COLO668 (cell line): ENCODE measurements at regions not wholly inside any gene's neighbourhood (a gene's known extent, or its start where the extent isn't known, plus 50 kb on each side); places are given as distances from the start of the nearest gene placed in this dataset.
"Not testable (repeated sequence)": the region's sequence is repeated elsewhere in the genome, so short reads cannot be mapped to it uniquely, and the experiment has no call there.

ENCODE experiments used
- DNase-seq: peaks from one replicate; lab custom pipeline; 2025; ENCODE audit not compliant: unreplicated experiment; lab: John Stamatoyannopoulos, UW

DNA sequence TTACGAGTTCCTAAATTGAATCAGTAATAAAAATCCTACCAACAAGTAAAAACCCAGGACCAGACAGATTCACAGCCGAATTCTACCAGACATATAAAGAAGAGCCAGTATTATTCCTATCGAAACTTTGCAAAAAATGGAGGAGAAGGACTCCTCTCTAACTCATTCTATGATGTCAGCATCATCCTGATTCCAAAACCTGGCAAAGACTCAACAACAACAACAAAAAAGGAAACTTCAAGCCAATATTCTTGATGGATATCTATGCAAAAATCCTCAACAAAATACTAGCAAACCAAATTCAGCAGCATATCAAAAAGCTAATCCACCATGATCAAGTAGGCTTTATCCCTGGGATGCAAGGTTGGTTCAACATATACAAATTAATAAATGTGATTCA, 84.6 kb upstream of the ADRB2 start:
- DNase-seq, result not testable (repeated sequence)

- not testable (repeated sequence) for DNase-seq
These were observed 82.0 kb upstream of the ADRB2 start for GRCh38 chr5:148744380-148744779.

GRCh38 chr5:148746826-148747535, 79.4 kb upstream of the ADRB2 start:
- DNase-seq, result no peak

DNA sequence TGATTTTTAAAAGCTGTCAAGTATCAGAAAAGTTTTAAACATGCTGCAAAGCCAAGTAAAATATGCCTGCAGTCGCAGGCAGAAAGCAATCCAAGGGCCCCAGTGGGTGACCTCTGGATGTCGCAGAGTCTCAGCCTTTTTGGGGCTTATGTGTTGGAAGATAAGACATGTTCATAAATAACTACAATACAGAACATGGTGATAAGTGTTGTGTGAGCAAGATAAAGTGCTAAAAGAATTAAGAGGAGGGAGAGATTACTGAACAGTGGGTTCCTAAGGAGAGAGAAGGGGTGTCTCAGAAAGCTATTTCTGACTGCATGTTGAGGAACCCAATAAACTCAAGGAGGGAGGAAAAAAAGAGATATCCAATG, 78.9 kb upstream of the ADRB2 start:
- no peak for DNase-seq

DNA sequence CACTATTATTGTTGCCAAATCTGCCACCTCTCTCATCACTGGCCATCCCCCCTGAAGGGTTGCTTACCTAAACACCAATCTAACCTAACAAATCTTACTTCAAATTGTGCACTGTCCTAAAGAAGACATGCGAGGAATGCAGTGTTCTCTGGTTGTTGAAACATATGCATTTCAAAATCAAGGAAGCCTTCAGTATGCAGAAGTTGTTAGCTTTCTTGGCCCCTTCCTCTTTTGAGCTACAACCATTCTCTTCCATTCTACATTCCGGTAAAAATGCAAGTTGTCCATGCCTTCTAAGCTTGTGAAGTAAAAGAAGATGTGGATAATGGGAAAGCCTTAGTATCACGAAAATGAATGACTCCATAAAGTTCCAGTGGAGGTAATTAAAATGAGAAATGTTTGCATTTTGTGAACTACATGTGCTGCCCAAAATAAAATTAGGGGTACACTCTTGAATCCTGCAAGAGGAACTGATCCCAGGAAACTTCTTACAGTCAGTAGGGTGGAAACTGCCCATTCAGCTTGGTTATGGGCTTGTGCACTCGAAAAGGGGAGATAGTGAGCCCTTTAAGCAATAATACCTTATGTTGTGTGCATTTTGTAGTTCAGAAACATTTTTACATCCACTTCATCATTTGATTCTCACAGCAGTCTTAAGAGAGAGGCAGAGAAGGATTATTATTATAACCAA, 77.6 kb upstream of the ADRB2 start:
- no peak for DNase-seq

- no peak for DNase-seq
These were observed 75.8 kb upstream of the ADRB2 start for GRCh38 chr5:148750614-148751013.

GRCh38 chr5:148751025-148751424, 75.4 kb upstream of the ADRB2 start:
- no peak for DNase-seq

GRCh38 chr5:148752375-148752774, 74.0 kb upstream of the ADRB2 start:
- not testable (repeated sequence) for DNase-seq

GRCh38 chr5:148759101-148759500, 67.3 kb upstream of the ADRB2 start:
- DNase-seq, result no peak

- no peak for DNase-seq
These were observed 65.3 kb upstream of the ADRB2 start for GRCh38 chr5:148760945-148761638.

- DNase-seq, result no peak
These were observed 62.4 kb upstream of the ADRB2 start for GRCh38 chr5:148763996-148764395.

GRCh38 chr5:148765061-148765460, 61.4 kb upstream of the ADRB2 start:
- DNase-seq, result no peak

DNA sequence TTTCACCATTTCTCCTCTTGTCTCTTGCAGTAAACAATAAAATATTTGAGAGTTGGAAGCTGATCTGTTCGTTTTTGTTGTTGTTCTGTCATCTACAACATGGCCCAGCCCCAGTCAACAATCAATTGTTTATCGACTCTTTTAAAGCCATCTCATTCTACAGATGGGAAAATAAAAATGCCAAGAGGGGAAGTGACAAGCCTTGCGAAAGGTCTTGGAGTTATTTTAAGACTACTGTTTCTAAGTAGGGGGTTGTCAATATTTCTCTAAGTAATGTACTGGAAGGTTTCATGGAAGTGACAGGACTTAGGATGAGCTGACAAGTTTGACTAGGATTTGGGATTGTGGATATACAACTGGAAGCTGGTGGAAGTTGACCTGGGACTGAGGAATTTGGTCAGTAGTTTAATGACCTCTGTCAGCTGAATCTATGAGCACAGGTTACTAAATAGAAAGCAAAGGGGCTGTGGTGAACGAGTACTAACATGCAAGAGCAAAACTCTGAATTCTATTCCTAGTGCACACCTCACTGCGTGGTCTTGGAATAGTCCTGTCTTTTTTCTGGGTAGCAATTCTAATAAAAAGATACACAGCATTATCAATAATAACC, 57.5 kb upstream of the ADRB2 start:
- DNase-seq, result no peak

GRCh38 chr5:148769941-148770340, 56.5 kb upstream of the ADRB2 start:
- no peak for DNase-seq

DNA sequence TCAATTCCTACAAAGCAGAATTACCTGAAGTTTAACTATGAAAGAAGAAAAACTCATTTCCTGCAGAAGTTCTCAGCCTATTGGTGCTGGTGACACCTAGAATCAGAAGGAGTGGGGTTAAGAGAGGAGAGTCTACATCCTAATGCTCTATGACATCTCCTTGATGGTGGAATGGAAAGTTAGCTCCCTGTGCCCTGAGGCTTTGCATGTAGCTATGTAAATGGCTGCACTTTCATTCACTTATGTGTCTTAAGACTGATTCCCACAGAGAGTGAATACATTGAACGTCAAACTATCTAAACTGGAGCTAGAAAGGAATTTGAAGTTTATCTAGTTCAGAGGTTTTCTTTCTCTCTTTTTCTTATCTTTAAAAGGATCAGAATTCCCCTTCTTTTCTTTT, 52.1 kb upstream of the ADRB2 start:
- DNase-seq, result no peak

DNA sequence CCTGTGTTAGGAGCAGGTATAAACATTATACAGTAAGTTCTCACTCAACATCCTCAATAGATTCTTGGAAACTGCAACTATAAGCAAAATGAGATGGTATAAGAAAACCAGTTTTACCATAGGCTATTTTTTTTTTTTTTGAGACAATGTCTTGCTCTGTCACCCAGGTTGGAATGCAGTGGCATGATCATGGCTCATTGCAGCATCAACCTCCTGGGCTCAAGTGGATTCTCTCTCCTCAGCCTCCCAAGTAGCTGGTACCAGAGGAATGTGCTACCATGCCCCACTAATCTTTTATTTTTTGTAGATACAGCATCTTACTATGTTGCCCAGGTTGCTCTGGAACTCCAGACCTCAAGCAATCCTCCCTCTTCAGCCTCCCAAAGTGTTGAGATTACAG, 50.1 kb upstream of the ADRB2 start:
- no peak for DNase-seq
